HL-60 (cell line): ENCODE measurements at regions not wholly inside any gene's neighbourhood (a gene's known extent, or its start where the extent isn't known, plus 50 kb on each side); places are given as distances from the start of the nearest gene placed in this dataset.

ENCODE experiments used
- POLR2AphosphoS5 ChIP-seq: IDR thresholded peaks from 2 replicates; pipeline ENCODE4 v1.6.1; 2012; ENCODE audit warnings: low read depth
- TF ChIP-seq, protein P1 (sequence below): IDR thresholded peaks from one replicate; pipeline ENCODE4 v1.5.1; 2011; ENCODE audit warnings: low read length, control low read depth, inconsistent platforms; ENCODE audit not compliant: insufficient read depth

- TF ChIP-seq, protein P1, sequence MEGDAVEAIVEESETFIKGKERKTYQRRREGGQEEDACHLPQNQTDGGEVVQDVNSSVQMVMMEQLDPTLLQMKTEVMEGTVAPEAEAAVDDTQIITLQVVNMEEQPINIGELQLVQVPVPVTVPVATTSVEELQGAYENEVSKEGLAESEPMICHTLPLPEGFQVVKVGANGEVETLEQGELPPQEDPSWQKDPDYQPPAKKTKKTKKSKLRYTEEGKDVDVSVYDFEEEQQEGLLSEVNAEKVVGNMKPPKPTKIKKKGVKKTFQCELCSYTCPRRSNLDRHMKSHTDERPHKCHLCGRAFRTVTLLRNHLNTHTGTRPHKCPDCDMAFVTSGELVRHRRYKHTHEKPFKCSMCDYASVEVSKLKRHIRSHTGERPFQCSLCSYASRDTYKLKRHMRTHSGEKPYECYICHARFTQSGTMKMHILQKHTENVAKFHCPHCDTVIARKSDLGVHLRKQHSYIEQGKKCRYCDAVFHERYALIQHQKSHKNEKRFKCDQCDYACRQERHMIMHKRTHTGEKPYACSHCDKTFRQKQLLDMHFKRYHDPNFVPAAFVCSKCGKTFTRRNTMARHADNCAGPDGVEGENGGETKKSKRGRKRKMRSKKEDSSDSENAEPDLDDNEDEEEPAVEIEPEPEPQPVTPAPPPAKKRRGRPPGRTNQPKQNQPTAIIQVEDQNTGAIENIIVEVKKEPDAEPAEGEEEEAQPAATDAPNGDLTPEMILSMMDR, result no peak
- TF ChIP-seq POLR2AphosphoS5, result no peak
These were observed 116.8 kb upstream of the NUDT10 start for GRCh38 chrX:51215856-51216255.
